Endothelial cell (in vitro differentiated cells): ENCODE measurements at regions not wholly inside any gene's neighbourhood (a gene's known extent, or its start where the extent isn't known, plus 50 kb on each side); places are given as distances from the start of the nearest gene placed in this dataset.

Source experiments
- DNase-seq: peaks from one replicate; pipeline ENCODE4 v3.0.0; 2021; ENCODE audit warnings: low spot score
- H3K27ac Mint-ChIP-seq: one replicate; pipeline ENCODE4 v1.8.0; 2021; ENCODE audit warnings: mixed read lengths, inconsistent platforms; ENCODE audit not compliant: unreplicated experiment
- H3K27me3 Mint-ChIP-seq: one replicate; pipeline ENCODE4 v1.8.0; 2021; ENCODE audit warnings: mild to moderate bottlenecking, moderate library complexity, mixed read lengths, inconsistent platforms; ENCODE audit not compliant: unreplicated experiment
- H3K36me3 Mint-ChIP-seq: one replicate; pipeline ENCODE4 v1.8.0; 2021; ENCODE audit warnings: mild to moderate bottlenecking, low read depth, mixed read lengths, inconsistent platforms; ENCODE audit not compliant: unreplicated experiment
- H3K4me1 Mint-ChIP-seq: one replicate; pipeline ENCODE4 v1.8.0; 2021; ENCODE audit warnings: mild to moderate bottlenecking, mixed read lengths, inconsistent platforms; ENCODE audit not compliant: unreplicated experiment
- H3K4me3 Mint-ChIP-seq: one replicate; pipeline ENCODE4 v1.8.0; 2021; ENCODE audit warnings: mild to moderate bottlenecking, mixed read lengths, inconsistent platforms; ENCODE audit not compliant: unreplicated experiment
- H3K9me3 Mint-ChIP-seq: one replicate; pipeline ENCODE4 v1.8.0; 2021; ENCODE audit warnings: mixed read lengths, inconsistent platforms; ENCODE audit not compliant: unreplicated experiment
- CTCF ChIP-seq: fragments of 200-600 bp; sonication (generic); IDR thresholded peaks from one replicate; pipeline ENCODE4 v1.5.0; 2021; ENCODE audit warnings: antibody characterized with exemption; ENCODE audit not compliant: unreplicated experiment

- peaks cover 3% of the 10 kb centered on the region for H3K36me3 Mint-ChIP-seq
- peaks cover 18% of the 10 kb centered on the region for H3K4me1 Mint-ChIP-seq
- TF ChIP-seq CTCF: no peak
- H3K27me3 Mint-ChIP-seq: peaks cover 2% of the 10 kb centered on the region
- no peak overlapping the region for H3K27ac Mint-ChIP-seq
- no peak for DNase-seq
- H3K9me3 Mint-ChIP-seq: no peaks in the 10 kb centered on the region
- no peak overlapping the region for H3K4me3 Mint-ChIP-seq
Measured at GRCh38 chr10:31607481-31607880, 288.5 kb downstream of the ZEB1 start.

GRCh38 chr10:31606841-31607240, 287.8 kb downstream of the ZEB1 start:
- no peak for TF ChIP-seq CTCF
- Mint-ChIP-seq H3K27ac (no peak overlapping the region), H3K4me1 (peaks cover 16% of the 10 kb centered on the region), H3K36me3 (peaks cover 3% of the 10 kb centered on the region), H3K9me3 (no peaks in the 10 kb centered on the region), H3K4me3 (no peak overlapping the region), H3K27me3 (no peaks in the 10 kb centered on the region)
- no peak for DNase-seq

GRCh38 chr10:31605861-31606525, 287.0 kb downstream of the ZEB1 start:
- Mint-ChIP-seq H3K4me3 (no peak overlapping the region), H3K27me3 (no peaks in the 10 kb centered on the region), H3K4me1 (peaks cover 9% of the 10 kb centered on the region), H3K36me3 (peaks cover 3% of the 10 kb centered on the region), H3K9me3 (no peaks in the 10 kb centered on the region), H3K27ac (no peak overlapping the region)
- DNase-seq: no peak
- TF ChIP-seq CTCF: no peak

GRCh38 chr10:31605426-31605825, 286.4 kb downstream of the ZEB1 start:
- DNase-seq: no peak
- no peak for TF ChIP-seq CTCF
- no peak overlapping the region for H3K27ac Mint-ChIP-seq
- no peaks in the 10 kb centered on the region for H3K9me3 Mint-ChIP-seq
- peaks cover 3% of the 10 kb centered on the region for H3K36me3 Mint-ChIP-seq
- H3K4me3 Mint-ChIP-seq: no peak overlapping the region
- H3K4me1 Mint-ChIP-seq: peaks cover 9% of the 10 kb centered on the region
- H3K27me3 Mint-ChIP-seq: peaks cover 1% of the 10 kb centered on the region

- H3K36me3 Mint-ChIP-seq: peaks cover 3% of the 10 kb centered on the region
- H3K9me3 Mint-ChIP-seq: no peaks in the 10 kb centered on the region
- TF ChIP-seq CTCF: no peak
- H3K27me3 Mint-ChIP-seq: peaks cover 3% of the 10 kb centered on the region
- no peak overlapping the region for H3K27ac Mint-ChIP-seq
- peak overlapping the region; percentile 63 for H3K4me3 Mint-ChIP-seq
- no peak for DNase-seq
- H3K4me1 Mint-ChIP-seq: peaks cover 9% of the 10 kb centered on the region
Measured at GRCh38 chr10:31604646-31605170, 285.7 kb downstream of the ZEB1 start.
